Smooth muscle cell (in vitro differentiated cells): ENCODE measurements at regions not wholly inside any gene's neighbourhood (a gene's known extent, or its start where the extent isn't known, plus 50 kb on each side); places are given as distances from the start of the nearest gene placed in this dataset.

Experiments used
- DNase-seq: peaks from one replicate; lab custom pipeline; 2025; ENCODE audit not compliant: unreplicated experiment; lab: John Stamatoyannopoulos, UW
- H2AFZ ChIP-seq: fragments of 200-600 bp; sonication (generic); 2 replicates; pipeline ENCODE4 v1.6.0; 2016; ENCODE audit warnings: antibody characterized with exemption, low read depth, mild to moderate bottlenecking
- H3F3A ChIP-seq: fragments of 200-600 bp; sonication (generic); 2 replicates; pipeline ENCODE4 v1.6.0; 2017; ENCODE audit warnings: antibody characterized with exemption, low read depth
- H3K27ac ChIP-seq: fragments of 200-600 bp; sonication (generic); 2 replicates; pipeline ENCODE4 v1.5.1; 2016; ENCODE audit warnings: low read depth, mild to moderate bottlenecking
- H3K27me3 ChIP-seq: fragments of 200-600 bp; sonication (generic); 2 replicates; pipeline ENCODE4 v1.6.1; 2016; ENCODE audit warnings: low read depth, mild to moderate bottlenecking
- H3K36me3 ChIP-seq: fragments of 200-600 bp; sonication (generic); 2 replicates; pipeline ENCODE4 v1.5.1; 2016; ENCODE audit warnings: low read depth
- H3K4me1 ChIP-seq: fragments of 200-600 bp; sonication (generic); 2 replicates; pipeline ENCODE4 v1.5.1; 2016; ENCODE audit warnings: low read depth
- H3K4me2 ChIP-seq: fragments of 200-600 bp; sonication (generic); 2 replicates; pipeline ENCODE4 v1.6.0; 2016; ENCODE audit warnings: mild to moderate bottlenecking
- H3K4me3 ChIP-seq: fragments of 200-600 bp; sonication (generic); 2 replicates; pipeline ENCODE4 v1.5.1; 2016; ENCODE audit warnings: mild to moderate bottlenecking
- H3K79me2 ChIP-seq: fragments of 200-600 bp; sonication (generic); 2 replicates; pipeline ENCODE4 v1.6.0; 2016; ENCODE audit warnings: low read depth, mild to moderate bottlenecking
- H3K9ac ChIP-seq: fragments of 200-600 bp; sonication (generic); 2 replicates; pipeline ENCODE4 v1.6.0; 2016; ENCODE audit warnings: low read depth
- H3K9me3 ChIP-seq: fragments of 200-600 bp; sonication (generic); replicated peaks from 2 replicates; pipeline ENCODE4 v1.5.1; 2016; ENCODE audit warnings: low read depth
- H4K20me1 ChIP-seq: fragments of 200-600 bp; sonication (generic); 2 replicates; pipeline ENCODE4 v1.6.0; 2016; ENCODE audit warnings: low read depth
- WGBS: methylation state at CpG from one replicate; pipeline ENCODE4 v1.1.7; 2016; ENCODE audit warnings: low lambda C conversion rate; 5-methylcytosine and 5-hydroxymethylcytosine counted together
- TF ChIP-seq, protein P1 (sequence below): fragments of 200-600 bp; sonication (generic); IDR thresholded peaks from 2 replicates; pipeline ENCODE4 v1.5.1; 2017; ENCODE audit warnings: borderline replicate concordance, mild to moderate bottlenecking, antibody characterized with exemption; ENCODE audit not compliant: insufficient read depth, poor library complexity, severe bottlenecking

DNA sequence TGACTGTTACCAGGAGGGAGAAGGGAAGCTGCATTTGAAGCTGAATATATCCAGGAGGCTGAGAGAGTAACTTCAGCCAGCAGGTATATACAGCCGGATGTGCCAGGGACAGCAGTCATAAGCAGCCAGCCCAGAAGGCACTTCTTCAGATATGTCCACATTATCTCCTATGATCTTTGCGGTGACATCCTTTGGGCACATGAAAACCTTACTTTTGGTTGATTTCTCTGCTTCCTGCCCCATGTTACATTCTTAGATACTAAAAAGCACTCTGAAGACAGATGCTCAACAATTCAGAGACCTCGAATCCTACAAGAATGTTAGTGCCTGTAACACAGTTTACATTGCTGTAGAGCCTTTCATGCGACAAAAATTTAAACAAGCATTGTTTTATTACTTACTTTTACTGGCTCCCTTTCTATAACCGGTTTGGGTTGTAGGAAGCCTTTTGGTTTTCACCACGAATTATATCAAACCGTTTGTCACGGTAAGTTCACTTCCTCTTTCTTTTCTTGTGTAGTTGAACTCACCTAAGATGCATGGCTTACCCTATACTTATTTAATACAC lies 50.3 kb upstream of the TLK1 start:
- H3K79me2 ChIP-seq, result no peaks in the 10 kb centered on the region
- no peaks in the 10 kb centered on the region for H3K4me1 ChIP-seq
- no peaks in the 10 kb centered on the region for H3K27me3 ChIP-seq
- H3K4me2 ChIP-seq, result no peak overlapping the region
- no peak overlapping the region for H3K9ac ChIP-seq
- TF ChIP-seq, protein P1, sequence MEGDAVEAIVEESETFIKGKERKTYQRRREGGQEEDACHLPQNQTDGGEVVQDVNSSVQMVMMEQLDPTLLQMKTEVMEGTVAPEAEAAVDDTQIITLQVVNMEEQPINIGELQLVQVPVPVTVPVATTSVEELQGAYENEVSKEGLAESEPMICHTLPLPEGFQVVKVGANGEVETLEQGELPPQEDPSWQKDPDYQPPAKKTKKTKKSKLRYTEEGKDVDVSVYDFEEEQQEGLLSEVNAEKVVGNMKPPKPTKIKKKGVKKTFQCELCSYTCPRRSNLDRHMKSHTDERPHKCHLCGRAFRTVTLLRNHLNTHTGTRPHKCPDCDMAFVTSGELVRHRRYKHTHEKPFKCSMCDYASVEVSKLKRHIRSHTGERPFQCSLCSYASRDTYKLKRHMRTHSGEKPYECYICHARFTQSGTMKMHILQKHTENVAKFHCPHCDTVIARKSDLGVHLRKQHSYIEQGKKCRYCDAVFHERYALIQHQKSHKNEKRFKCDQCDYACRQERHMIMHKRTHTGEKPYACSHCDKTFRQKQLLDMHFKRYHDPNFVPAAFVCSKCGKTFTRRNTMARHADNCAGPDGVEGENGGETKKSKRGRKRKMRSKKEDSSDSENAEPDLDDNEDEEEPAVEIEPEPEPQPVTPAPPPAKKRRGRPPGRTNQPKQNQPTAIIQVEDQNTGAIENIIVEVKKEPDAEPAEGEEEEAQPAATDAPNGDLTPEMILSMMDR, result no peak
- H3K9me3 ChIP-seq, result no peaks in the 10 kb centered on the region
- WGBS, result 83% methylated on average over 8 of the region's 8 CpGs
- H3K36me3 ChIP-seq, result no peaks in the 10 kb centered on the region
- no peaks in the 10 kb centered on the region for H3F3A ChIP-seq
- H3K4me3 ChIP-seq, result no peak overlapping the region
- no peak for DNase-seq
- H2AFZ ChIP-seq, result no peak overlapping the region
- no peak overlapping the region for H3K27ac ChIP-seq
- no peaks in the 10 kb centered on the region for H4K20me1 ChIP-seq
